ENCODE measurements at regions not wholly inside any gene's neighbourhood (a gene's known extent, or its start where the extent isn't known, plus 50 kb on each side); places are given as distances from the start of the nearest gene placed in this dataset.

- TF ChIP-seq CHD7 (IDR thresholded peaks at IDR 0.05; ENCODE audit: insufficient replicate concordance, low read length), result no peak
- no peak for TF ChIP-seq SP4 (IDR thresholded peaks at IDR 0.05; ENCODE audit: low read length)
- no peak for TF ChIP-seq POU5F1 (IDR thresholded peaks at IDR 0.05; ENCODE audit: low read depth, low read length)
- no peak for TF ChIP-seq YY1 (IDR thresholded peaks at IDR 0.05; ENCODE audit: low read depth, low read length)
- TF ChIP-seq, protein P1, sequence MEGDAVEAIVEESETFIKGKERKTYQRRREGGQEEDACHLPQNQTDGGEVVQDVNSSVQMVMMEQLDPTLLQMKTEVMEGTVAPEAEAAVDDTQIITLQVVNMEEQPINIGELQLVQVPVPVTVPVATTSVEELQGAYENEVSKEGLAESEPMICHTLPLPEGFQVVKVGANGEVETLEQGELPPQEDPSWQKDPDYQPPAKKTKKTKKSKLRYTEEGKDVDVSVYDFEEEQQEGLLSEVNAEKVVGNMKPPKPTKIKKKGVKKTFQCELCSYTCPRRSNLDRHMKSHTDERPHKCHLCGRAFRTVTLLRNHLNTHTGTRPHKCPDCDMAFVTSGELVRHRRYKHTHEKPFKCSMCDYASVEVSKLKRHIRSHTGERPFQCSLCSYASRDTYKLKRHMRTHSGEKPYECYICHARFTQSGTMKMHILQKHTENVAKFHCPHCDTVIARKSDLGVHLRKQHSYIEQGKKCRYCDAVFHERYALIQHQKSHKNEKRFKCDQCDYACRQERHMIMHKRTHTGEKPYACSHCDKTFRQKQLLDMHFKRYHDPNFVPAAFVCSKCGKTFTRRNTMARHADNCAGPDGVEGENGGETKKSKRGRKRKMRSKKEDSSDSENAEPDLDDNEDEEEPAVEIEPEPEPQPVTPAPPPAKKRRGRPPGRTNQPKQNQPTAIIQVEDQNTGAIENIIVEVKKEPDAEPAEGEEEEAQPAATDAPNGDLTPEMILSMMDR (IDR thresholded peaks at IDR 0.05; ENCODE audit: control extremely low read depth in 1 of 3, insufficient read depth in 1 of 3, low read depth in 1 of 3, low read length in 3 of 3), result no peak
- TF ChIP-seq, protein P2, sequence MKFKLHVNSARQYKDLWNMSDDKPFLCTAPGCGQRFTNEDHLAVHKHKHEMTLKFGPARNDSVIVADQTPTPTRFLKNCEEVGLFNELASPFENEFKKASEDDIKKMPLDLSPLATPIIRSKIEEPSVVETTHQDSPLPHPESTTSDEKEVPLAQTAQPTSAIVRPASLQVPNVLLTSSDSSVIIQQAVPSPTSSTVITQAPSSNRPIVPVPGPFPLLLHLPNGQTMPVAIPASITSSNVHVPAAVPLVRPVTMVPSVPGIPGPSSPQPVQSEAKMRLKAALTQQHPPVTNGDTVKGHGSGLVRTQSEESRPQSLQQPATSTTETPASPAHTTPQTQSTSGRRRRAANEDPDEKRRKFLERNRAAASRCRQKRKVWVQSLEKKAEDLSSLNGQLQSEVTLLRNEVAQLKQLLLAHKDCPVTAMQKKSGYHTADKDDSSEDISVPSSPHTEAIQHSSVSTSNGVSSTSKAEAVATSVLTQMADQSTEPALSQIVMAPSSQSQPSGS (IDR thresholded peaks at IDR 0.05; ENCODE audit: low read length), result no peak
- TF ChIP-seq PHF8 (conservative IDR thresholded peaks at IDR 0.05; ENCODE audit: low read depth, low read length), result no peak
Measured at GRCh38 chr21:21952566-21952965, 954.4 kb downstream of the NCAM2 start (continued).

Data from H1 (cell line).